Endothelial cell (in vitro differentiated cells): ENCODE measurements at regions not wholly inside any gene's neighbourhood (a gene's known extent, or its start where the extent isn't known, plus 50 kb on each side); places are given as distances from the start of the nearest gene placed in this dataset.

Source experiments
- DNase-seq: peaks from one replicate; pipeline ENCODE4 v3.0.0; 2021; ENCODE audit warnings: low spot score
- H3K27ac Mint-ChIP-seq: one replicate; pipeline ENCODE4 v1.8.0; 2021; ENCODE audit warnings: mixed read lengths, inconsistent platforms; ENCODE audit not compliant: unreplicated experiment
- H3K27me3 Mint-ChIP-seq: one replicate; pipeline ENCODE4 v1.8.0; 2021; ENCODE audit warnings: mild to moderate bottlenecking, moderate library complexity, mixed read lengths, inconsistent platforms; ENCODE audit not compliant: unreplicated experiment
- H3K36me3 Mint-ChIP-seq: one replicate; pipeline ENCODE4 v1.8.0; 2021; ENCODE audit warnings: mild to moderate bottlenecking, low read depth, mixed read lengths, inconsistent platforms; ENCODE audit not compliant: unreplicated experiment
- H3K4me1 Mint-ChIP-seq: one replicate; pipeline ENCODE4 v1.8.0; 2021; ENCODE audit warnings: mild to moderate bottlenecking, mixed read lengths, inconsistent platforms; ENCODE audit not compliant: unreplicated experiment
- H3K4me3 Mint-ChIP-seq: one replicate; pipeline ENCODE4 v1.8.0; 2021; ENCODE audit warnings: mild to moderate bottlenecking, mixed read lengths, inconsistent platforms; ENCODE audit not compliant: unreplicated experiment
- H3K9me3 Mint-ChIP-seq: one replicate; pipeline ENCODE4 v1.8.0; 2021; ENCODE audit warnings: mixed read lengths, inconsistent platforms; ENCODE audit not compliant: unreplicated experiment
- TF ChIP-seq, protein P1 (sequence below): fragments of 200-600 bp; sonication (generic); IDR thresholded peaks from one replicate; pipeline ENCODE4 v1.5.0; 2021; ENCODE audit warnings: antibody characterized with exemption; ENCODE audit not compliant: unreplicated experiment

DNA sequence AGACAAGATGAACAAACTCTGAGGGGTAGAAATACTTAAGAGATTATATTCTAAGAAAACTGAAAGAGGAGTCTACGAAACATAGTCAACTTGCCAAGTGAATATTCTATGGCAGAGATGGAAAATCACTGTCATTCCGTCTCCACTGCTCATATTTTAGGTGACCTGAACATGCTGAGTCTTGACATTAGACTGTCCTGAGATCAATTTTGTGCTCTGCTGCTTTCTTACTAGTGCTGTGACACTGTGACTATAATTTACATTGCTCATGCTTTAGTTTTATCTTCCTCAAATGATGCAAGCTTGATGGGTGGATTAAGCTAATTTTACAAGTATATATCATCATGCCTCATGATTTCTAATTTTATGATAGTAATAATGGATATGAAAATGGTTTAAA is 228.2 kb upstream of the LRFN5 start:
- Mint-ChIP-seq H3K36me3 (no peaks in the 10 kb centered on the region), H3K27me3 (no peaks in the 10 kb centered on the region), H3K9me3 (no peaks in the 10 kb centered on the region), H3K4me3 (no peak overlapping the region), H3K4me1 (no peaks in the 10 kb centered on the region), H3K27ac (no peak overlapping the region)
- no peak for DNase-seq
- TF ChIP-seq, protein P1, sequence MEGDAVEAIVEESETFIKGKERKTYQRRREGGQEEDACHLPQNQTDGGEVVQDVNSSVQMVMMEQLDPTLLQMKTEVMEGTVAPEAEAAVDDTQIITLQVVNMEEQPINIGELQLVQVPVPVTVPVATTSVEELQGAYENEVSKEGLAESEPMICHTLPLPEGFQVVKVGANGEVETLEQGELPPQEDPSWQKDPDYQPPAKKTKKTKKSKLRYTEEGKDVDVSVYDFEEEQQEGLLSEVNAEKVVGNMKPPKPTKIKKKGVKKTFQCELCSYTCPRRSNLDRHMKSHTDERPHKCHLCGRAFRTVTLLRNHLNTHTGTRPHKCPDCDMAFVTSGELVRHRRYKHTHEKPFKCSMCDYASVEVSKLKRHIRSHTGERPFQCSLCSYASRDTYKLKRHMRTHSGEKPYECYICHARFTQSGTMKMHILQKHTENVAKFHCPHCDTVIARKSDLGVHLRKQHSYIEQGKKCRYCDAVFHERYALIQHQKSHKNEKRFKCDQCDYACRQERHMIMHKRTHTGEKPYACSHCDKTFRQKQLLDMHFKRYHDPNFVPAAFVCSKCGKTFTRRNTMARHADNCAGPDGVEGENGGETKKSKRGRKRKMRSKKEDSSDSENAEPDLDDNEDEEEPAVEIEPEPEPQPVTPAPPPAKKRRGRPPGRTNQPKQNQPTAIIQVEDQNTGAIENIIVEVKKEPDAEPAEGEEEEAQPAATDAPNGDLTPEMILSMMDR: no peak

GRCh38 chr14:41377932-41378331 is 228.7 kb upstream of the LRFN5 start:
- H3K9me3 Mint-ChIP-seq: no peaks in the 10 kb centered on the region
- TF ChIP-seq, protein P1: no peak
- no peaks in the 10 kb centered on the region for H3K27me3 Mint-ChIP-seq

DNA sequence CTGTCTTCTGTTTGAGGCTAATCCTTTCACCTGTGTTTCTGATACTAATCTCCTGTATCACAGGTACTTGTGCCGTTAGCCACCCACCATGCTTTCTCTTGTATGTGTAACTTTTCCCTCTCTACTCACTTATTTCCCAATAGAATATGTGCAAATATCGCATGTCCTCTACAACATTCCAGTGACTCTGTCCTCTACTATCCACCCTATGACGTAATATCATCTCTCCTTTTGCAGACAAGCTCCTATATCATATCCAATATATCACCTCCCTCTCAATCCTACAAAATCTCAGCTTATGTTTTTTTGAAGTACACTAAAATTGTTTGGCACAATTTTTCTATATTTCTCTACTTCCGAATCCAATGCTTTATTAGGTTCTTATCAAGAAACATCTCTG is 232.6 kb upstream of the LRFN5 start:
- Mint-ChIP-seq H3K27me3 (no peaks in the 10 kb centered on the region), H3K4me1 (no peaks in the 10 kb centered on the region), H3K4me3 (no peak overlapping the region), H3K36me3 (no peaks in the 10 kb centered on the region), H3K9me3 (no peaks in the 10 kb centered on the region), H3K27ac (no peak overlapping the region)
- TF ChIP-seq, protein P1: no peak
- no peak for DNase-seq

More at GRCh38 chr14:41377932-41378331, 228.7 kb upstream of the LRFN5 start:
- no peaks in the 10 kb centered on the region for H3K4me1 Mint-ChIP-seq
- H3K4me3 Mint-ChIP-seq: no peak overlapping the region
- DNase-seq: no peak
- no peak overlapping the region for H3K27ac Mint-ChIP-seq
- no peaks in the 10 kb centered on the region for H3K36me3 Mint-ChIP-seq

DNA sequence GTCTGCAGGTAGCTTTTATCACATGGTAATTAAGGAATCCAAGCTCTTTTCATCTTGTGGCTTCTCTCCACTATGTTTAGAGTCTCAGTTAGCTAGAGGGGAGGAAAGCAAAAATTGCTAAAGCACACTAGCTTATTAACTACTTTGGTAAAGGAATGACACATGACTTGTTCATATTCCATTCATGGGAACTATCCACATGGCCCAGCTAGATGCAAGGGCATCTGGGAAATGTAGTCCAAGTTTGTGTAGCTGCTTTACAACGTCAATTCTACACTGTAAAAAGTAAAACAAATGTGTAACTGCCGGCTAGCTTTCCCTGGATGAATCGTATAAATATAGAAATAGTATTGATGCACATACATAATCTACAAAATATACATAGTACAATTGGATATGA is 244.5 kb upstream of the LRFN5 start:
- no peak overlapping the region for H3K4me3 Mint-ChIP-seq
- no peaks in the 10 kb centered on the region for H3K9me3 Mint-ChIP-seq
- TF ChIP-seq, protein P1: no peak
- no peak overlapping the region for H3K27ac Mint-ChIP-seq
- H3K36me3 Mint-ChIP-seq: no peaks in the 10 kb centered on the region
- H3K27me3 Mint-ChIP-seq: peaks cover 2% of the 10 kb centered on the region
- DNase-seq: no peak
- H3K4me1 Mint-ChIP-seq: no peaks in the 10 kb centered on the region

- DNase-seq: no peak
- Mint-ChIP-seq H3K27ac (no peak overlapping the region), H3K36me3 (no peaks in the 10 kb centered on the region), H3K27me3 (peaks cover 2% of the 10 kb centered on the region), H3K4me1 (no peaks in the 10 kb centered on the region), H3K9me3 (no peaks in the 10 kb centered on the region), H3K4me3 (no peak overlapping the region)
- TF ChIP-seq, protein P1: no peak
Measured at GRCh38 chr14:41360126-41360525, 246.6 kb upstream of the LRFN5 start.
